Activated naive CD8-positive, alpha-beta T cell (primary cell): ENCODE measurements at regions not wholly inside any gene's neighbourhood (a gene's known extent, or its start where the extent isn't known, plus 50 kb on each side); places are given as distances from the start of the nearest gene placed in this dataset.
"Not testable (repeated sequence)": the region's sequence is repeated elsewhere in the genome, so short reads cannot be mapped to it uniquely, and the experiment has no call there.

Experiments
- H3K27ac Mint-ChIP-seq: one replicate; pipeline ENCODE4 v1.8.0; 2021; ENCODE audit warnings: mixed read lengths
- H3K27me3 Mint-ChIP-seq: one replicate; pipeline ENCODE4 v1.8.0; 2021; ENCODE audit warnings: mixed read lengths
- H3K36me3 Mint-ChIP-seq: one replicate; pipeline ENCODE4 v1.8.0; 2021; ENCODE audit warnings: mixed read lengths
- H3K4me1 Mint-ChIP-seq: one replicate; pipeline ENCODE4 v1.8.0; 2021; ENCODE audit warnings: low read depth, mixed read lengths
- H3K4me3 Mint-ChIP-seq: one replicate; pipeline ENCODE4 v1.8.0; 2021; ENCODE audit warnings: mild to moderate bottlenecking, mixed read lengths
- H3K9me3 Mint-ChIP-seq: one replicate; pipeline ENCODE4 v1.8.0; 2021; ENCODE audit warnings: low read depth, mixed read lengths

- no peak overlapping the region for H3K4me3 Mint-ChIP-seq
- no peak overlapping the region for H3K27ac Mint-ChIP-seq
- peaks cover 3% of the 10 kb centered on the region for H3K27me3 Mint-ChIP-seq
- no peaks in the 10 kb centered on the region for H3K36me3 Mint-ChIP-seq
- no peaks in the 10 kb centered on the region for H3K4me1 Mint-ChIP-seq
- H3K9me3 Mint-ChIP-seq = no peaks in the 10 kb centered on the region
These were observed 218.0 kb upstream of the GALNT2 start for GRCh38 chr1:229848752-229849677.

GRCh38 chr1:229851511-229851910 is 215.5 kb upstream of the GALNT2 start:
- H3K4me3 Mint-ChIP-seq = no peak overlapping the region
- H3K27ac Mint-ChIP-seq = no peak overlapping the region
- H3K36me3 Mint-ChIP-seq = no peaks in the 10 kb centered on the region
- H3K9me3 Mint-ChIP-seq = no peaks in the 10 kb centered on the region
- peaks cover 11% of the 10 kb centered on the region for H3K4me1 Mint-ChIP-seq
- peaks cover 3% of the 10 kb centered on the region for H3K27me3 Mint-ChIP-seq

- no peaks in the 10 kb centered on the region for H3K36me3 Mint-ChIP-seq
- no peaks in the 10 kb centered on the region for H3K27me3 Mint-ChIP-seq
- no peak overlapping the region for H3K27ac Mint-ChIP-seq
- H3K4me1 Mint-ChIP-seq = peaks cover 11% of the 10 kb centered on the region
- no peaks in the 10 kb centered on the region for H3K9me3 Mint-ChIP-seq
- no peak overlapping the region for H3K4me3 Mint-ChIP-seq
These were observed 213.3 kb upstream of the GALNT2 start for GRCh38 chr1:229853751-229854150.

- Mint-ChIP-seq H3K36me3 (no peaks in the 10 kb centered on the region), H3K27ac (no peak overlapping the region), H3K9me3 (no peaks in the 10 kb centered on the region), H3K4me3 (no peak overlapping the region), H3K4me1 (peaks cover 11% of the 10 kb centered on the region), H3K27me3 (no peaks in the 10 kb centered on the region)
These were observed 212.4 kb upstream of the GALNT2 start for GRCh38 chr1:229854620-229855019.

- Mint-ChIP-seq H3K36me3 (no peaks in the 10 kb centered on the region), H3K27ac (peak overlapping the region; percentile 19), H3K4me3 (peak overlapping the region; percentile 71), H3K4me1 (peaks cover 11% of the 10 kb centered on the region), H3K27me3 (no peaks in the 10 kb centered on the region), H3K9me3 (no peaks in the 10 kb centered on the region)
These were observed 210.9 kb upstream of the GALNT2 start for GRCh38 chr1:229856009-229856650.

GRCh38 chr1:229857585-229857984 is 209.5 kb upstream of the GALNT2 start:
- Mint-ChIP-seq H3K27ac (no peak overlapping the region), H3K27me3 (no peaks in the 10 kb centered on the region), H3K4me3 (no peak overlapping the region)

GRCh38 chr1:229859026-229859425 is 208.0 kb upstream of the GALNT2 start:
- Mint-ChIP-seq H3K9me3 (no peaks in the 10 kb centered on the region), H3K4me3 (no peak overlapping the region), H3K27ac (no peak overlapping the region), H3K4me1 (peaks cover 11% of the 10 kb centered on the region), H3K36me3 (no peaks in the 10 kb centered on the region), H3K27me3 (no peaks in the 10 kb centered on the region)

More at GRCh38 chr1:229857585-229857984, 209.5 kb upstream of the GALNT2 start:
- Mint-ChIP-seq H3K4me1 (peaks cover 11% of the 10 kb centered on the region), H3K36me3 (no peaks in the 10 kb centered on the region), H3K9me3 (no peaks in the 10 kb centered on the region)

GRCh38 chr1:229860926-229861325 is 206.1 kb upstream of the GALNT2 start:
- peaks cover 5% of the 10 kb centered on the region for H3K4me1 Mint-ChIP-seq
- H3K9me3 Mint-ChIP-seq = no peaks in the 10 kb centered on the region
- H3K27ac Mint-ChIP-seq = no peak overlapping the region
- H3K4me3 Mint-ChIP-seq = no peak overlapping the region
- H3K27me3 Mint-ChIP-seq = no peaks in the 10 kb centered on the region
- H3K36me3 Mint-ChIP-seq = no peaks in the 10 kb centered on the region

GRCh38 chr1:229862017-229862774 is 204.8 kb upstream of the GALNT2 start:
- H3K36me3 Mint-ChIP-seq = no peaks in the 10 kb centered on the region
- no peak overlapping the region for H3K4me3 Mint-ChIP-seq
- no peaks in the 10 kb centered on the region for H3K27me3 Mint-ChIP-seq
- H3K9me3 Mint-ChIP-seq = no peaks in the 10 kb centered on the region
- H3K4me1 Mint-ChIP-seq = peaks cover 5% of the 10 kb centered on the region
- no peak overlapping the region for H3K27ac Mint-ChIP-seq

GRCh38 chr1:229863651-229864545 is 203.1 kb upstream of the GALNT2 start:
- peaks cover 3% of the 10 kb centered on the region for H3K27me3 Mint-ChIP-seq
- no peak overlapping the region for H3K4me3 Mint-ChIP-seq
- no peak overlapping the region for H3K27ac Mint-ChIP-seq
- H3K4me1 Mint-ChIP-seq = peaks cover 5% of the 10 kb centered on the region
- no peaks in the 10 kb centered on the region for H3K9me3 Mint-ChIP-seq
- no peaks in the 10 kb centered on the region for H3K36me3 Mint-ChIP-seq

- Mint-ChIP-seq H3K36me3 (no peaks in the 10 kb centered on the region), H3K27me3 (peaks cover 3% of the 10 kb centered on the region), H3K4me3 (no peak overlapping the region), H3K4me1 (peaks cover 5% of the 10 kb centered on the region), H3K9me3 (no peaks in the 10 kb centered on the region), H3K27ac (no peak overlapping the region)
These were observed 202.3 kb upstream of the GALNT2 start for GRCh38 chr1:229864686-229865230.

GRCh38 chr1:229865321-229865720 is 201.7 kb upstream of the GALNT2 start:
- H3K27me3 Mint-ChIP-seq = not testable (repeated sequence)

GRCh38 chr1:229867726-229868125 is 199.3 kb upstream of the GALNT2 start:
- H3K36me3 Mint-ChIP-seq = no peaks in the 10 kb centered on the region
- peaks cover 3% of the 10 kb centered on the region for H3K27me3 Mint-ChIP-seq
- no peak overlapping the region for H3K27ac Mint-ChIP-seq
- peaks cover 5% of the 10 kb centered on the region for H3K4me1 Mint-ChIP-seq
- H3K4me3 Mint-ChIP-seq = no peak overlapping the region
- H3K9me3 Mint-ChIP-seq = no peaks in the 10 kb centered on the region

More at GRCh38 chr1:229865321-229865720, 201.7 kb upstream of the GALNT2 start:
- H3K27ac Mint-ChIP-seq, H3K36me3 Mint-ChIP-seq, H3K9me3 Mint-ChIP-seq, H3K4me3 Mint-ChIP-seq, H3K4me1 Mint-ChIP-seq: not testable (repeated sequence)

- no peaks in the 10 kb centered on the region for H3K36me3 Mint-ChIP-seq
- H3K9me3 Mint-ChIP-seq = no peaks in the 10 kb centered on the region
- H3K27me3 Mint-ChIP-seq = peaks cover 3% of the 10 kb centered on the region
- H3K4me1 Mint-ChIP-seq = peaks cover 5% of the 10 kb centered on the region
- no peak overlapping the region for H3K27ac Mint-ChIP-seq
- H3K4me3 Mint-ChIP-seq = no peak overlapping the region
These were observed 197.8 kb upstream of the GALNT2 start for GRCh38 chr1:229869240-229869639.
